ENCODE measurements at regions not wholly inside any gene's neighbourhood (a gene's known extent, or its start where the extent isn't known, plus 50 kb on each side); places are given as distances from the start of the nearest gene placed in this dataset.

- no peak for TF ChIP-seq DMTF1 (CRISPR knock-in tag; IDR thresholded peaks at IDR 0.05)
- TF ChIP-seq KLF12 (CRISPR knock-in tag; IDR thresholded peaks at IDR 0.05; ENCODE audit: borderline replicate concordance): no peak
- no peak for TF ChIP-seq ZNF552 (CRISPR knock-in tag; IDR thresholded peaks at IDR 0.05; ENCODE audit: borderline replicate concordance)
- TF ChIP-seq ARNTL (CRISPR knock-in tag; IDR thresholded peaks at IDR 0.05): no peak
Observed at GRCh38 chr6:14913931-14914330, 331.9 kb upstream of the JARID2 start (continued).

DNA sequence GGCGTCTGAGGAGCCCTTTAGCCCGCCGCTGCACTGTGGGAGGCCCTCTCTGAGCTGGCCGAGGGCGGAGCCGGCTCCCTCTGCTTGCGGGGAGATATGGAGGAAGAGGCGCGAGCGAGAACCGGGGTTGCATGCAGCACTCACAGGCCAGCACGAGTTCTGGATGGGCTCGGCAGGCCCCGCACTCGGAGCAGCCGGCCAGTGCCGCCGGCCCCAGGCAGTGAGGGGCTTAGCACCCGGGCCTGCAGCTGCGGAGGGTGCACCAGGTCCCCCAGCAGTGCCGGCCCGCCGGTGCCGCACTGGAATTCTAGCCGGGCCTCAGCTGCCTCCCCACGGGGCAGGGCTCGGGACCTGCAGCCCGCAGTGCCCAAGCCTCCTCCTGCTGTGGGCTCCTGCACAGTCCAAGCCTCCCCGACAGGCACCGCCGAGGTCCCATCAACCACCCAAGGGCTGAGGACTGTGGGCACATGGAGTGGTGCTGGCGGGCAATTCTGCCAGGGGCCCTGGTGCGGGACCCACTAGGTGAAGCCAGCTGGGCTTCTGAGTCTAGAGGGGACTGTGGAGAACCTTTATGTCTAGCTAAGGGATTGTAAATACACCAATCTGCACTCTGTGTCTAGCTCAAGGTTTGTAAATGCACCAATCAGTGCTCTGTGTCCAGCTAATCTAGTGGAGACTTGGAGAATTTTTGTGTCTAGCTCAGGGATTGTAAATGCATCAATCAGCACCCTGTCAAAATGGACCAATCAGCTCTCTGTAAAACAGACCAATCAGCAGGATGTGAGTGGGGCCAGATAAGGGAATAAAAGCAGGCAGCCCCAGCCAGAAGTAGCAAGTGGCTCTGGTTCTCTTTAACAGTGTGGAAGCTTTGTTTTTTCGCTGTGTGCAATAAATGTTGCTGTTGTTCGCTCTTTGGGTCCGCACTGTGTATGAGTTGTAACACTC is 329.7 kb upstream of the JARID2 start:
- H3K36me3 ChIP-seq (replicated peaks in 1 of 2; ENCODE audit: control insufficient read depth in 1 of 2, insufficient read depth in 2 of 2, low read length in 2 of 2): no peaks in the 10 kb centered on the region
- ChIA-PET POLR2A (no interaction called here), CTCF (ENCODE audit: low intra/inter-chr PET ratio, low total read pairs) (no interaction called here)
- BruUV-seq (replicated peaks): no TSS peak
- intact Hi-C loops (cut with micrococcal nuclease; ENCODE audit: unreplicated experiment): no loop called here
- H3K4me1 ChIP-seq (ENCODE audit: insufficient read depth, low read length): no peaks in the 10 kb centered on the region
- DNase-seq (ENCODE audit: low spot score): no peak
- peaks cover 0 to 3% of the 10 kb centered on the region in 2 experiments; a peak in 1 of 5 replicates for H3K27me3 ChIP-seq (ENCODE audit: control insufficient read depth in 1 of 2, insufficient read depth in 2 of 2, low read length in 2 of 2)
- WGBS (ENCODE audit: low lambda C conversion rate): 73% methylated on average over 14 of the region's 36 CpGs
- ATAC-seq: no peak
- H3K79me2 ChIP-seq (ENCODE audit: insufficient read depth, low read length): no peaks in the 10 kb centered on the region
- H3K4me3 ChIP-seq (replicated peaks in 1 of 3; ENCODE audit: insufficient read depth in 1 of 3, low read depth in 2 of 3, low read length in 3 of 3): no peak overlapping the region
- no peak overlapping the region for H3K9ac ChIP-seq (ENCODE audit: insufficient read depth, low read depth, low read length)
- H3K9me3 ChIP-seq (ENCODE audit: low read length): no peaks in the 10 kb centered on the region
- no peak overlapping the region for H2AFZ ChIP-seq (ENCODE audit: low read length)
- in situ Hi-C loops (cut with HindIII; ENCODE audit: extremely low pct_ligation_motif_present, low pct_unique_long_range_greater_than_20kb): no loop called here
- no peaks in the 10 kb centered on the region for H4K20me1 ChIP-seq (ENCODE audit: insufficient read depth, low read length)
- no peak overlapping the region for H3K4me2 ChIP-seq (ENCODE audit: low read depth, low read length)
- H3K27ac ChIP-seq (ENCODE audit: extremely low read length, insufficient read depth, low read length): no peak overlapping the region
- no peak for FAIRE-seq
- TF ChIP-seq, protein P1, sequence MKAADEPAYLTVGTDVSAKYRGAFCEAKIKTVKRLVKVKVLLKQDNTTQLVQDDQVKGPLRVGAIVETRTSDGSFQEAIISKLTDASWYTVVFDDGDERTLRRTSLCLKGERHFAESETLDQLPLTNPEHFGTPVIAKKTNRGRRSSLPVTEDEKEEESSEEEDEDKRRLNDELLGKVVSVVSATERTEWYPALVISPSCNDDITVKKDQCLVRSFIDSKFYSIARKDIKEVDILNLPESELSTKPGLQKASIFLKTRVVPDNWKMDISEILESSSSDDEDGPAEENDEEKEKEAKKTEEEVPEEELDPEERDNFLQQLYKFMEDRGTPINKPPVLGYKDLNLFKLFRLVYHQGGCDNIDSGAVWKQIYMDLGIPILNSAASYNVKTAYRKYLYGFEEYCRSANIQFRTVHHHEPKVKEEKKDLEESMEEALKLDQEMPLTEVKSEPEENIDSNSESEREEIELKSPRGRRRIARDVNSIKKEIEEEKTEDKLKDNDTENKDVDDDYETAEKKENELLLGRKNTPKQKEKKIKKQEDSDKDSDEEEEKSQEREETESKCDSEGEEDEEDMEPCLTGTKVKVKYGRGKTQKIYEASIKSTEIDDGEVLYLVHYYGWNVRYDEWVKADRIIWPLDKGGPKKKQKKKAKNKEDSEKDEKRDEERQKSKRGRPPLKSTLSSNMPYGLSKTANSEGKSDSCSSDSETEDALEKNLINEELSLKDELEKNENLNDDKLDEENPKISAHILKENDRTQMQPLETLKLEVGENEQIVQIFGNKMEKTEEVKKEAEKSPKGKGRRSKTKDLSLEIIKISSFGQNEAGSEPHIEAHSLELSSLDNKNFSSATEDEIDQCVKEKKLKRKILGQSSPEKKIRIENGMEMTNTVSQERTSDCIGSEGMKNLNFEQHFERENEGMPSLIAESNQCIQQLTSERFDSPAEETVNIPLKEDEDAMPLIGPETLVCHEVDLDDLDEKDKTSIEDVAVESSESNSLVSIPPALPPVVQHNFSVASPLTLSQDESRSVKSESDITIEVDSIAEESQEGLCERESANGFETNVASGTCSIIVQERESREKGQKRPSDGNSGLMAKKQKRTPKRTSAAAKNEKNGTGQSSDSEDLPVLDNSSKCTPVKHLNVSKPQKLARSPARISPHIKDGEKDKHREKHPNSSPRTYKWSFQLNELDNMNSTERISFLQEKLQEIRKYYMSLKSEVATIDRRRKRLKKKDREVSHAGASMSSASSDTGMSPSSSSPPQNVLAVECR (CRISPR knock-in tag; IDR thresholded peaks at IDR 0.05; ENCODE audit: borderline replicate concordance): no peak
- TF ChIP-seq NBN (conservative IDR thresholded peaks at IDR 0.05) (no peak), ATM (IDR thresholded peaks at IDR 0.05; ENCODE audit: borderline replicate concordance) (no peak), ZNF790 (CRISPR knock-in tag; IDR thresholded peaks at IDR 0.05; ENCODE audit: borderline replicate concordance) (no peak), MED1 (CRISPR knock-in tag; IDR thresholded peaks at IDR 0.05) (no peak)
- TF ChIP-seq, protein P2, sequence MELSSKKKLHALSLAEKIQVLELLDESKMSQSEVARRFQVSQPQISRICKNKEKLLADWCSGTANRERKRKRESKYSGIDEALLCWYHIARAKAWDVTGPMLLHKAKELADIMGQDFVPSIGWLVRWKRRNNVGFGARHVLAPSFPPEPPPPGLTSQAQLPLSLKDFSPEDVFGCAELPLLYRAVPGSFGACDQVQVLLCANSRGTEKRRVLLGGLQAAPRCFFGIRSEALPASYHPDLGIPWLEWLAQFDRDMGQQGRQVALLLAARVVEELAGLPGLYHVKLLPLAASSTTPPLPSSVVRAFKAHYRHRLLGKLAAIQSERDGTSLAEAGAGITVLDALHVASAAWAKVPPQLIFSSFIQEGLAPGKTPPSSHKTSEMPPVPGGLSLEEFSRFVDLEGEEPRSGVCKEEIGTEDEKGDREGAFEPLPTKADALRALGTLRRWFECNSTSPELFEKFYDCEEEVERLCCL (CRISPR knock-in tag; IDR thresholded peaks at IDR 0.05; ENCODE audit: borderline replicate concordance): no peak
- TF ChIP-seq, protein P3, sequence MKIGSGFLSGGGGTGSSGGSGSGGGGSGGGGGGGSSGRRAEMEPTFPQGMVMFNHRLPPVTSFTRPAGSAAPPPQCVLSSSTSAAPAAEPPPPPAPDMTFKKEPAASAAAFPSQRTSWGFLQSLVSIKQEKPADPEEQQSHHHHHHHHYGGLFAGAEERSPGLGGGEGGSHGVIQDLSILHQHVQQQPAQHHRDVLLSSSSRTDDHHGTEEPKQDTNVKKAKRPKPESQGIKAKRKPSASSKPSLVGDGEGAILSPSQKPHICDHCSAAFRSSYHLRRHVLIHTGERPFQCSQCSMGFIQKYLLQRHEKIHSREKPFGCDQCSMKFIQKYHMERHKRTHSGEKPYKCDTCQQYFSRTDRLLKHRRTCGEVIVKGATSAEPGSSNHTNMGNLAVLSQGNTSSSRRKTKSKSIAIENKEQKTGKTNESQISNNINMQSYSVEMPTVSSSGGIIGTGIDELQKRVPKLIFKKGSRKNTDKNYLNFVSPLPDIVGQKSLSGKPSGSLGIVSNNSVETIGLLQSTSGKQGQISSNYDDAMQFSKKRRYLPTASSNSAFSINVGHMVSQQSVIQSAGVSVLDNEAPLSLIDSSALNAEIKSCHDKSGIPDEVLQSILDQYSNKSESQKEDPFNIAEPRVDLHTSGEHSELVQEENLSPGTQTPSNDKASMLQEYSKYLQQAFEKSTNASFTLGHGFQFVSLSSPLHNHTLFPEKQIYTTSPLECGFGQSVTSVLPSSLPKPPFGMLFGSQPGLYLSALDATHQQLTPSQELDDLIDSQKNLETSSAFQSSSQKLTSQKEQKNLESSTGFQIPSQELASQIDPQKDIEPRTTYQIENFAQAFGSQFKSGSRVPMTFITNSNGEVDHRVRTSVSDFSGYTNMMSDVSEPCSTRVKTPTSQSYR (CRISPR knock-in tag; IDR thresholded peaks at IDR 0.05; ENCODE audit: borderline replicate concordance): no peak

Measured in HepG2 (cell line).